HG03460 (cell line): ENCODE measurements at regions not wholly inside any gene's neighbourhood (a gene's known extent, or its start where the extent isn't known, plus 50 kb on each side); places are given as distances from the start of the nearest gene placed in this dataset.
"Not testable (repeated sequence)": the region's sequence is repeated elsewhere in the genome, so short reads cannot be mapped to it uniquely, and the experiment has no call there.

ENCODE experiments used
- ATAC-seq: cut with Tn5 transposase; IDR thresholded peaks from one replicate; pipeline ENCODE4 v1.9.1; 2021; ENCODE audit not compliant: unreplicated experiment

DNA sequence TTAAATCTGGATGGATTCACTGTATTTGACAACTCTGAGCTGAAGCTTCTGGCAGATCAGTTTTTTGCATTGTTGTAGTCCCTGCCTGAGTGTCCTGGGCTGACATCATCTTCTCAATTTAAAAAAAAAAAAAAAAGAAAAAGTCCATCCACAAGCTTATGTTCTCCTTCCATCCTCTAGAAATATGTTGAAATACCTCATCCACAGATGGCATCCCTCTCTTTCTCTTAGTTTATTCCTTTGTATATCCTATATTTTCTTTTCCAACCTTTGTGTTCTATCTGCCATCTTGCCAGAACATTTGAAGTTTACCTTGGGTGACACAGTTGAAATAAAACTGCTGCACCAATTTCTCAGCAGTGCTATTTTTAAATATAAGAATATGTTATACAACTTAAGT is 184.4 kb upstream of the PKN2 start:
- ATAC-seq = no peak

DNA sequence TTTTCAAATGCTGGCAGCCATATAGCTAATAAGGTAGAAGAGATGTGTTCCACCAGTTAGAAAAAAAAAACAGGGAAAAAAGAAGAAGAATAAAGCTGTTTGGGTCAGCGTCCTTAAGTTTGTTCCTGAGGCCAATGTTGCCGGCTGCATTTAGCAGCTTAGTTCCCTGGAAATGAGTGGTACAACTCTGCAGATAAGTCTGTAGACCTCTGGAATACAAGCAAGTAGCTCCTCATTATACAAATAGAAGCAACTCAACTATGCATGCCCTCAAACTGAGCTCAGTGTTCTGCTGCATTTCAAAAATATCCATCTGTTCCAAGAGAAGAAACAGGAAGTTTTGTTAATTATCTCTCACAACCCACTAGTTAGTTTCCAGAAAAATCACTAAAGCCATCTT is 181.2 kb upstream of the PKN2 start:
- no peak for ATAC-seq

DNA sequence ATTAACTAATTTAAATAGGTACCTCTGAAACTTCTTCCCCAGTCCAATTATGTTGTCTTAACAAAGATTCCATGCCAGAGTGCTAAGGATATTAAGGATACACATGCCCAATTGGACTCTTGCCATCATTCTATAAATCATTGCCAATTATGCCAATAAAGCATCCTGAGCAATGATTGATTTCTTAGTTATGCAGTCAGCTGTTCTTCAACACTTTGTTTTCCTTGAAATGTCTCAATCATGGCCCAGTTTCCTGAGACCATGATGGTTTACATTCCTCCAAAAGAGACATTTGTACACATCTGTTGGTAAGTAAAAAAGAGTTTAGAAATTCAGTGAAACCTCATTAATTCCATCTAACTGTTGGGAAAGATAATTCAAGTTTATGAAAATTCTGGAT is 180.4 kb upstream of the PKN2 start:
- ATAC-seq = no peak

DNA sequence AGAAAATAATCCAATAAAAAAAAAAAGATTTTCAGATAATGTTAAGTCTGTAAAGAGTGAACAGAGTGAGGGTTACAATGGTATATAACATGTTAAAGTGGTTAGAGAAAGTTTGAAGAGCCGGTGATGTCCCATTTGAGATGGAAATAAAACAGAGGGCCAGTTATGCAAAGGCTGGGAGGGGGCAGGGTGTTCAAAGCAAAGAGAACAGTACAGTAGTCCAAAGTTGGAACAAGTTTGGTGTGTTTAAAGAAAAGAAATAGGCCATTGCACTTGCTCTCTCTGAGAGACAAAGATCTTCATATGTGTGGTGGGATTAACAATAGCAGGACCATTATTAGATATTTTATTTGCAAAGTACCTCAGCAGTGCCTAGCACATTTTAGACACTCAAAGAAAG is 179.5 kb upstream of the PKN2 start:
- no peak for ATAC-seq

DNA sequence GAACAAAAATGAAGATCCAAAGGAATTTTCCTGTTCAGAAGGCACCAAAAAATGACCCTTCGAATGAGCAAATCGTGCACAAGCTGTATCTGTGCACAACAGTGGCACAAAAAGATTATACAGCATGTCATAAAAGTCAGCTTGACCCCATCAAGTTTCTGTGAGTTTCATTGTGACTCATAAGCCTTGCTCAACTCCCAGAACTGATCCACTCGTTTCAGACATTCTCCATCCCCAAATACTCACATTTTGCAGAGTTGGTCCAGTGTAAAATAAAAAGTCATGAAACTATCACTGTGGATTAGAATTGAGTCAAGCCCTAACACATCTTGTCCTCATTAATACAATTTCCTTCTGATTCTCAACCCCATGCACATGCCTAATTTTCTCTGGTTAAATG is 174.7 kb upstream of the PKN2 start:
- no peak for ATAC-seq

DNA sequence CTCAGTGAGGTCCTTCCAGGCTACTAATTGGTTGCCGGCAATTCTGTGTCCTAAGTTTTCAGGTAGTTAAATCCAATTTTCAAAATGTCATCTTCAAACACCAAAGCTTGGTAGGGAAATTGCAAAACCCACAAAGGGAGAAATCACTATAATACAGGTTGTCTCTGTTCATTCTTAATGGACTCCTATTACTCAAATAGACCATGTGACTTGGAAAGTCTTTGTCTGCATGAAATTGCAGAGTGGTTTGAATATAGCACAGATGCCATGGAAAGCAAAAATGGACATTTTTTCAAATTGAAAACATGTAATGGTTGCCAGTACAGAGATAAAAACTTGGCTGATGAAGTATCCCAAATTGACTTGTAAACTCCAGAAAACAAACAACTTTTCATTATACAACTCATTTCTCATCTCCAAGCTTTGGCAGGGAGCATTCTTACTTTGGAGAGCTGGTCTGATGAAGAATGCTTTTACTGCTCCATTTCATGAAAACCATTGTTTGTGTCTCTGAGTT is 169.5 kb upstream of the PKN2 start:
- no peak for ATAC-seq

DNA sequence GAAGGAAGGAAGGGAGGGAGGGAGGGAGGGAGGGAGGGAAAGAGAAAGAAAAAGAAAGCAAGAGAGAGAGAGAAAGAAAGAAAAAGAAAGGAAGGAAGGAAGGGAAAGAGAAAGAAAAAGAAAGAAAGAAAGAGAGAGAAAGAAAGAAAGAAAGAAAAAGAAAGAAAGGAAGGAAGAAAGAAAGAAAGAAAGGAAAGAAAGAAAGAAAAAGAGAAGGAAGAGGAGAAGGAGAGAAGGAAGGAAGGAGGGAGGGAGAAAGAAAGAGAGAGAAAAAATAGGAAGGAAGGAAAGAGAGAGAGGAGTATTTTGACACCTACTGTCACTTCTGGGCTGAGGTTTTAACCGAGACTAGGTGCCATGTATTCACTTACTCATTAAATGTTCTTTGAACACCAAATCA is 166.6 kb upstream of the PKN2 start:
- ATAC-seq = not testable (repeated sequence)

DNA sequence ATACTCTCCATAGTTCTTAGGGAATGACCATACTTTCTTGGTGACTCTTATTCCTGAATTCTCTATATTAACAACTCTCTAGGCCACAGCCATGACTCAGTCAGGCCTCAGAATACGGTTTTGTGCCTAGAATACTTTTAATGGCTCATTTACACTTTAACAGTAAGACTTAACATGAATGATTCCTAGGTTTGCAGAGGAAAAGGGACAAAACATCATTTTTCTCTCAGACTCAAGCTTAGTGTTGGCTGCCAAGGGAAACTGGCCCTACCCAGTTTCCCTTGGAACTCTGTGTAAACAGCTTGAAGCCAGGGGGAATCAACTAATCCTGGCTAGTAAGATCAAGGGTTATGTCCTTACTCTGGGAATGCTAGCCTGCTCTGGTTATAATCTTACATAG is 164.9 kb upstream of the PKN2 start:
- ATAC-seq = no peak

DNA sequence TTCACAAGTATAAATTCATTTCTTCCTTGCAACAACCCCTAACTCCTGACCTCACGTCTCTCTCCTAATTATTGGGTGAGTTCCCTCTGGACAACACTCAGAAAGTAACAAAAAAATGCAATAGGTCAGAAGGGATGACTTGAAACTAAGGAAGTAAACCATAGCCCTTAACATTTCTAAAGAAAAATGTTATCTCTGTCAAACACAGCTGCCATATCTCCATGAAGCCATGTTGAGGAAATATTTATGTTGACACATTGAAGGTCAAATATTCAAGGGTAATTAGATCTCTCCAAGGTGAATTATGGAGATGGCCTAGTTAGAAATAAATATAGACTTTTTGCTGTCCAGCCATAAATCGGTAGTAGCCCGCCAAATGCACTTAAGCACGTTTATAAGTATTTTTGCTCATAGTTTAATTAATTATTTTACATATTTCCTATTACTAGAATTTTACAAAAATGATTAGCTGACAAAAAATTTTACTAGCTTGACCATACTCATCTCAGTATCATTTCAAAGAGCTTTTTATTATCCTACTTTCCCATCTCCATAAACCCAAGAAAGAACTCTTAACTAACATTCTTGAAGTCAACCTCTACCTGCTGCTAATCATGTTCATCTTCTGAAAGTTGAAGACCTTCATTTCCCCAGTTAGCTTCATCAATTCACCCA is 160.1 kb upstream of the PKN2 start:
- no peak for ATAC-seq

DNA sequence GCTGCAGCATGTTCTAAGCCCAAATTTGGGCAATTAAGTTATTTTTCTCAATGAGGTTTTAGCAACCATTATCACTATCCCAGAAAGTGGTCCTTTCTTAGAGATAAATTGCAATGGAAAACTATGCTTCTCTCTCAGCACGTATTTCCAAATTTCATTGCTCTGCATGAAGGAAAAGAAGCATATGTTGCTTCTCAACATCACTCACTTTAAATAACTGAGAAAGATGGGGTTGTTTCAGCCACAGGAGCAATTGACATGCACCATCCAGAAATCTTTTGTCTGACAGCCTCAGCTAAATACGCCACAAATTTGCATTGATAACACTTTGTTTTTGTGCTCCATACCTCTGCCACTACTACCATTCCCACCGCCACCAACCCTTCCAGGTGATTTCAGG is 157.6 kb upstream of the PKN2 start:
- no peak for ATAC-seq

DNA sequence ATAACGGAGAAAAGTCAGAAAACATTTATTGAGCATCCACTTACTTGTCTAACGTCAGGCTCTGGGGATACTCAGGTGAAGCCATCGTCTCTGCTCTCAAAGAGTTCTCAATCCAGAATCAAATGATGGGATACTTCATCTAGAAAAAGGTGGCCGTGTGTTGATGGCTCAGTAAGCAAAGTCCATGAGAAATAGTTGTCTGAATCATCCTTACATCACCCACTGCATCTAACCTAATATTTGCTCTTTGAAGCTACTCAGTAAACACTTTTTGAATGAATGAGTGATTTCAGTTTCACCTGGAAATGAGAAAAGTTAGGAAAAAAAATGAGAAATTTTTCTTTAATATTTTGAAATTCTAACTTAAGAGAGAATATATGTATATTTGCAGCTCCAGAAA is 155.3 kb upstream of the PKN2 start:
- ATAC-seq = no peak

DNA sequence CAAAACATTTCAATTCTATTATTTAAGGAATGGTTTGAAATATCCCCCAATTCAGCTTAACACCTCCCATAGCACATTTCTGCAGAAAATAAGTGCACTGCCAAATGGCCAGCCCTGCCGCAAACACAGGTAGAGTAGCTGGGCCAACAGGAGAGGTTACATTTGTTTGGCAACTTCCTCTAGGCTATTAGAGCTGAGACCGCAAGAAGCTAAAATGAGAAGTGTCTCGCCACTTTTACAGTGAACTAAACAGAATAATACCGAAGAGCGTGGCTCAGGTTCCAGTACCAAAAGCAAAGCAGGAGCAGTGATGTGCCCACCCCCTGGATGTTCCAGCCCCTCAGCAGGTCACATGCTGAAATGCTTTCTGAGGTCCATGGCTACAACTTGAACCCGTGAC is 154.5 kb upstream of the PKN2 start:
- no peak for ATAC-seq

DNA sequence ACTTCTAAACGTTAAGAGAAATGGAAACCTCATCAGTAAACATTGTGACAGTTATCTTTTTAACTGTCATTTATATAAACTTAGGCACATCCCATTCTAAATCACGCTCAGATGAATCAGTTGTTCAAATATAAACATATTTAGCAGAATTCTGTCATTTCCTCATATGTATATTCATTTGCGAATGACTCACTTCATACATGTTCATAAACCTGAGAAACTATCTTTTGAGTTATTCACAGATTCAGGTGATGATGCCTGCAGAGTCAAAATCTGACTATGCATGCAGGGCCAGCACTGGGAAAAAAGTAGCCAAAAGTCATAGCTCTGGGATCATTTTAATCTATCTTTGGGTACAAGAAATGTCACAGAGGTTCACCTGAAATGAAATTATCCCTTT is 153.8 kb upstream of the PKN2 start:
- no peak for ATAC-seq

DNA sequence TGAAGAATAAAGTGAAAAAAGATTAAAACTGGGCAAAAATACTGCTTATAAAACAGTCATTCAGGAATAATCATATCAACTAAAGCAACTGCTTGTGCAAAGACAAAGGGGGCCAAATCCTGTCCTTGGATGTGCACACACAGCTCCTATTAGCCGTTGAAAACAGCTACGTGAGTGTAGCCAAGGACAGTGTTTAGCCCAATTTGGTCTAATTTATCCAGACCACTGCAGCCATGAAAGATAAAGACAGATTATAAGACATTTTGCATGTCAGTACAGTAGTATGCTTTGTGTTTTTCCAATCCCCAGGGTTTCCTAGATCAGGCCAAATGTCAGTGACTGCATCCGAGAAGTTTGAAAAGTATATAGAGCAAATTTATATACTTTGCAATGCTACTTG is 146.3 kb upstream of the PKN2 start:
- ATAC-seq = no peak

DNA sequence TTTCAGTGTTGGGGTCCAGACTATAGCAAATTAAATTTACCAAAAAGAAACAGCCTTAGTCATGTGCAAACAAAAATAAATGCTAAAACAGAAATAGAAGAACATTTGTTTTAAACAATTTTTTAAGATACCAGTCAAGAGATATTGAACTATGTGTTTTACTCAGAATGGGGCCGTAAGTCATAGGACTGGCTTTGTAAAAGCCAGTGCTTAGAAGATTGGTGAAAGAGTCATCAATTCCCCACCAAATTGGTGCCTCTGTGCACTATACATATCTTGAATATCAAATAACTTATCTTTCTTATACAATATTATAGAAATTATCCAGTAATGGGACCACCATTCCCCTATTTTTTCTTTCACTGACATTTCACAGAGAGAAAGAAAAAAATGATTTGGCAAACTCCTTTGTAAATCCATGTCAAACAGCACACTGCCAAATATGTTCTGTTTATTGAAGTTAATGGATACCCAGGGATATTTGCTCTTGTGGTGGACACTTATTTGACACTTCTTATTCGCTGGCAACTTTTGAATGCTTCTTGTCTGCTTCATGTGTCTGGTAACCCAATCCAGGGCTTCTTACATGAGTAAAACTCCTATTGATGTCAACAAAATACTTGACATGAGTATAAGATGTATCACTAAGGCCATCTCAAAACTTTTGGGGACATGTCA is 145.7 kb upstream of the PKN2 start:
- ATAC-seq = no peak

DNA sequence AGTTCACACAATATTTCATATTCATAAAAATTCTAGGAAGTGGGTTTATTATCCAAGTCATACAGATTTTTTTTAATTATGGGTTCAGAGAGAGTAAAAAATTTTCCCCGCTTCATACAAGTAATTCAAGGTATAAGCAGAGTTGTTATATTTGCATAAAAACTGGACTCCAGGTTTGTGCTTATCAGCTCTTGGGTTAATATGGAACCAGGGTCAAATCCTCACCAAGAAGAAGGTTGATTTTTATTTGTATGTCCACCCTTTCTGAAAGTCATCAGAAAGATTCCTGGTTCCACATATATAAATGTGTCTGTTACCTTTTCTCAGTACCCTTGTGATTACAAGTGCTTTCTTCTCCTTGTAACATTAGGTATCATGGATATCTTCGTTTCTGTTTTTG is 143.8 kb upstream of the PKN2 start:
- ATAC-seq = no peak

DNA sequence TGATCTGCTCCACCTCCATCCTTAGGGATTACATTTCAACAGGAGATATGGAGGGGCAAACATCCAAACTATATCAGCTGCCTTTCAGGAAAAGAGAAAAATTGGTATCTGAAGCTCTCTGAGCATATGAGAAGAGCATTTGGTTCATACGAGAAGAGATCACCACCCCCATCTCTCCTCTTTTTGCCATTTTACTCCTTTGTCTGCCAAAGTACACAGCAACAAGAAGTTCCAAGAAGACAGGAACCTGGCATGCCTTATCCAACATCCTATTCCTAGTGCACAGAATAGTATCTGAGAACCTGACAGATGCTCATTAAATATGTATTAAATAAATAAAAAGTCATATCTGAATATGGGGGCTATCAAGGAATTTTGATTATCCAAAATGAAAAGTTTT is 142.5 kb upstream of the PKN2 start:
- no peak for ATAC-seq

DNA sequence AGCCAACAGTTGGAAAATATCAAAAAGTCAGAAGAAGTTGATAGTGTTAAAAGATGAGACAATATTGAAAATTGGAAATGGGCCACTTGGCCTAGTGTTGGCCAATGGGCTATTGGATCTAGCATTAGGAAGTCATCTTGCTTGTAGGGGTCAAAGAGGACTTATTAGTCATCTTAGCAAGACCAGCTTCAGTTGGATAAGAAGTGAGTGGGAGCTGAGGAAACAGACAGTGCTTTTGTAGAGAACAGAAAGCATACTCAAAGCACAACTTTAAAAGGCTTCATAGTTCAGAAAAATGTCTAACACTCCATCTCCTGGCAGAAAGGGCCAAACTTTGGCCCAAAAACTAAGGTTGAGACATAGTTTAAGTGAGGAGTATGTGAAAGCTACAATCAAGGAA is 139.9 kb upstream of the PKN2 start:
- ATAC-seq = no peak

DNA sequence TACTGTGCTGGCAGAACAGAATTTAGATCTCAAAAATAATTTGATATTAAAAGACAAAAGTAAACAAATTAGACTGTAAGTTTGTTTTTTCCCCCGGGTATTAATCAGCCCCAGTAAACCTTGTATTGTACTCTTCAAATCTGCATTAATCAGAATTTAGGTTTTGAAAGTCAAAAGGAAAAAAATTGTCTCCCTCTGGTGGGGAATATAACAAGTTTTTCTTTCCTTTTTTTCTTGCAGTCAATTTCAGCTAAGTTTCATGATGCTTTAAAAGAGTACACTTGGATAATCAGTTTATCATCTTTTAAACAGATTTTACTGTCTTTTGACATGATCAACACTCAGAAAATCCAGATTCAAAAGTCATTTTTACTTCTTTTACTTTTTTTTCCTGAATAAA is 134.5 kb upstream of the PKN2 start:
- ATAC-seq = no peak

DNA sequence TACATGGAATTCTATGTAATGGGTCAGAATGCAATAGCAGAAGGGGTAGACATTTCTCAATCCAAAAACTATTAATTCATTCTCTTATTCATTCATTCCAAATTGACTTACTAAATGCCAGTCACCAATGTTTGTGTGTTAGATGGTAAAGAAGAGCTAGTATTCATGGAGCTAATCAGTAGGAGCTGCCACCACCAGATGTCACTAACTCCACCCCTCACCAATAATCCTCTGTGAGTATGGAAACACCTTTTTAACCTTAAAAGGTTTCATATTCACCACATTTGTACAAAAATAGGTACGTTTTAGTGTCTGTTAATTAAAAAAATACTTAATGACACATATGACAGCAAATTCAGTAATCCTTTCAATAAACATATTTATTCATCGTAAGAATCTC is 131.8 kb upstream of the PKN2 start:
- ATAC-seq = no peak

DNA sequence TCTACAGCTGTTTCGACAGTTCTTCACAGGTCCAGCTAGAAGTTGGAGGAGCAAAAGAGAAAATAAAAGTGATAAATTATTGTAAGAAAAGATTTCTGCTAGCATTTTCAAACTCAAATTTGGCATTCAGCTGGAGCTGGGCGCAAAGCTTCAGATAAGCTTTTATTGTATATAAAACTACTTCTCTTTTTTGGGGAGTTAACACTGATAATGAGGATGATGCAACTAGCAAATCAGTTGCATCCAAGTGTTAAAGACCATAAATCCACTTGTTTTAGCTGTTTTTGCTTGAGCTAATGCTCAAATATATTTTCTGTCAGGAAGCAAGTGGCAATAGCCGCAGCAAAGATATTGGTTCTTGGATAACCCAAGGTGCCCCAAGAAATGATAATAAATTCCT is 127.1 kb upstream of the PKN2 start:
- ATAC-seq = no peak

DNA sequence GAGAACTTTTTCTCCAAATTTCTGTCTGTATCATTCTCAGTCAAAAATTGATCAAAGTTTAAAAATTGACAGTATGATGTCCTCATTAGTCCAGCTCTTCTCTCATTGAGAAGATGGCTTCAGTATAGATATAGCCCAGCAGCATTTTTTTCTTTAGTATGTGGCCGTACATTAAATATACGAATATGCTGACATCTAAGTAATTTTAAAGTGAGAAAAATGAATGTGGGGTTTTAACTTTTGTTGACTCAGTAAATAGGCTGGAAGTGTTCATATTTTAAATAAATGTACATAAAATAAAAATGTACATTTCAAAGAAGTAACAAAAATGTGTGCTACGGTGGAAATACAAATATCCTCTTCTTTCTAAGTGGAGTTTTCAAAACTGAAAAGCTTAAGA is 123.5 kb upstream of the PKN2 start:
- ATAC-seq = no peak

DNA sequence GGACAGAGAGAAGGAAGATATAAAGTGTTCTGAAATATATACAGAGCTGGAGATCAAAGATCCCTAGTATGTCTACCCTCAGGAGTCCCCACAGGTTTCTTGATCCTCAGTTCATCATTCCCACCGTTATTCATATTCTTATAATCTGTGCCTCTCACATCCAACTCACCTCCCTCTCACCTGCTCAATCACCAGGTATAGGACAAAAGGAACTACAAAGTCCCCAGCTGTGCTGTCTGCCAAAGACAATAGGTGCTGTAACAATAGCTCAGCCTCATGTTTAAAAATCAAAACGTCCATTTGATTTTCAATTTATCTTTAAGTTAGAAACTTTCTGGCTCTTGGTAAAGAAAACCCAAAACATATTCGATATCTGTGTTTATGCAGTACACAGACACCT is 121.1 kb upstream of the PKN2 start:
- ATAC-seq = no peak
